Body of pancreas (tissue), 4 donors: ENCODE measurements at regions not wholly inside any gene's neighbourhood (a gene's known extent, or its start where the extent isn't known, plus 50 kb on each side); places are given as distances from the start of the nearest gene placed in this dataset.

ENCODE experiments used
- ATAC-seq: fragments of 150-250 bp; one replicate; pipeline ENCODE4 v1.9.1; 2016
- DNase-seq, 4 donors: peaks; one replicate each; pipeline ENCODE4 v3.0.0-alpha.2; 2019
- H3K27ac ChIP-seq, 4 donors: fragments of 200-600 bp; sonication (generic); 1 replicate in 3 of 4; 2 replicates in 1 of 4; pipeline versions ENCODE4 v1.5.1 to v1.6.1; 2016 to 2019; ENCODE audit warnings: mild to moderate bottlenecking in 1 of 4, mixed read lengths in 1 of 4, moderate library complexity in 1 of 4
- H3K27me3 ChIP-seq, 2 donors: fragments of 200-600 bp; sonication (generic); one replicate each; pipeline ENCODE4 v1.6.0; 2016; ENCODE audit warnings: mild to moderate bottlenecking in 1 of 2
- H3K36me3 ChIP-seq, 2 donors: fragments of 200-600 bp; sonication (generic); replicated peaks in 1 of 2; 2 replicates each; pipeline ENCODE4 v1.5.1; 2016; ENCODE audit warnings: low read depth in 2 of 2; ENCODE audit not compliant: insufficient read depth in 1 of 2
- H3K4me1 ChIP-seq: fragments of 200-600 bp; sonication (generic); one replicate; pipeline ENCODE4 v1.6.0; 2016
- H3K4me3 ChIP-seq, 2 donors: fragments of 200-600 bp; sonication (generic); 1 replicate in 1 of 2; 2 replicates in 1 of 2; pipeline ENCODE4 v1.5.1; 2016 to 2019
- H3K9me3 ChIP-seq, 3 donors: fragments of 200-600 bp; sonication (generic); 1 replicate in 2 of 3; 2 replicates in 1 of 3; pipeline ENCODE4 v1.5.1; 2016
- CTCF ChIP-seq, 7 experiments: fragments of 450-650 bp in 4 of 7; fragments of 200-600 bp in 3 of 7; sonication (generic) in 3 of 7; IDR thresholded peaks; one replicate each; pipeline ENCODE4 v1.5.1; 2016 to 2019; ENCODE audit warnings: antibody characterized with exemption in 7 of 7
- WGBS, 2 donors: methylation state at CpG; one replicate each; pipeline ENCODE4 v1.1.5; 2017; 5-methylcytosine and 5-hydroxymethylcytosine counted together
- intact Hi-C: fragments of 100-400 bp; cut with DNase I; formaldehyde crosslinking; loops from one replicate; pipeline ENCODE4 v1.15.1; 2023

DNA sequence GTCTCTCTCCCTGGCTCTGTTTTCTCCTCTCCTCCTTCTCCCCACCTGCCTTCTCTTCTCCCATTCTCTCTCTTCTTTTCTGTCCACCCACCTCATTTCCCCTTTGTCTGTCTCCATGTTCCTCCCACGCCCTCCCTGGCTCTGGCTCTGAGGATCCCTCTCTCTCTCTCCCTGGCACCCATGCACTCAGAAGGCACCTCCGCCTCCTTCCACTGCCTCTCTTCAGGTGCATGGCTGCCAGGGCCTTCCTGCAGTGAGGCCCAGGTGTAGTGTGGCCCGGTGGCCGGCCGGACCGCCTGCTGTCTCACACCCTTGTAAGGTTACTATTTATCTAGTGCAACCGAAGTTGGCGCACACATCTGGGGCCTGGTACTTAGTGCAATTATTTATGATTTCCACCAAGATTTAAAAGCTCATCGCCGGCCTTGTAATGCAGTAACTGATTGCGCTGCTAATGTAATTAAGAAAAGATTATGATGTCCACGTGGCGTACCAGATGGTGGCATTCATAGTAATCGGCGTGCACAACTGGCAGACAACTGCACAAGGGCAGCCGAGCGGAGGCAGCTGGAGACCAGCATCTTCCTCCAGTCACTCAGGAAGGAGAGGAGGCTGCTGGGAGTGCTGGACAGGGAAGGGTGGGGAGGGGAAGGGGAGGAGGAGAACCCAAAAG is 50.4 kb upstream of the MVB12B start:
- Histone ChIP-seq H3K9me3 (no peaks in the 10 kb centered on the region), H3K4me3 (no peak overlapping the region), H3K36me3 (no peaks in the 10 kb centered on the region), H3K27ac (no peak overlapping the region), H3K27me3 (no peaks in the 10 kb centered on the region), H3K4me1 (no peaks in the 10 kb centered on the region)
- no peak for TF ChIP-seq CTCF (IDR thresholded peaks at IDR 0.05)
- ATAC-seq (no peak), DNase-seq (no peak)
- intact Hi-C loops: no loop called here
- WGBS, 2 donors: 86 to 91% methylated on average over 17 of the region's 17 CpGs
